NCI-H510A (cell line): ENCODE measurements at regions not wholly inside any gene's neighbourhood (a gene's known extent, or its start where the extent isn't known, plus 50 kb on each side); places are given as distances from the start of the nearest gene placed in this dataset.
A peak's percentile ranks its signal among the peaks of the same experiment; 100 is the strongest.

Experiments
- DNase-seq: peaks from one replicate; lab custom pipeline; 2025; lab: John Stamatoyannopoulos, UW

DNA sequence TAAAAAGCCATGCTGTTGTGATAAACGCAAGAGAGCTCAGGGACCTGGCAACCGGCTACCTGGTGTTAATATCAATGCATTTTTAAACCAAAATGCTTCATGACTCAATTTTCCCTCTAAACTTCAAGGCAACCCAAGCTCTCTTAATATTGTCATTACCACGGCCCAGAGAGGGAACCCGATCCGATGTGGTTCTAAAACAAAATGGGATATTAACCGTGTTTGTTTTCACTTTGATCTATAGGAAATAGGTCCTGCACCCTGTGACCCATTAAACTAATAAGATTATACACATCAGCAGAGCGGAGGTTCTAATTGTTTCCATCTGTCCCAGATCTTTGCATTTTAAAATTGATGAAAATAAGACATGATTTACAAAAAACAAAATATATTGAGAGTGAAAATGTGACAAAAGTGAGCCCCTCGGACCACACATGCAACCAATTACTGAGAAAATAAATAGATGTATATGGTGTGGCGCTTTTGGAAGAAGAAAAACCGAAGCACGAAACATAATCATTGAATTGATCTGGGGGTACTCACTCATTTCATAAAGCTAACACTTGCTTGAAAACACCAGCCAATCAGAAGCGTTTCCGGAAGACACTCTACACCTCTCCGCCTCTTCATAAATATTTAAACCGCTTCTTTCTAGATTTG, 290.3 kb upstream of the NFE2L3 start:
- no peak for DNase-seq

DNA sequence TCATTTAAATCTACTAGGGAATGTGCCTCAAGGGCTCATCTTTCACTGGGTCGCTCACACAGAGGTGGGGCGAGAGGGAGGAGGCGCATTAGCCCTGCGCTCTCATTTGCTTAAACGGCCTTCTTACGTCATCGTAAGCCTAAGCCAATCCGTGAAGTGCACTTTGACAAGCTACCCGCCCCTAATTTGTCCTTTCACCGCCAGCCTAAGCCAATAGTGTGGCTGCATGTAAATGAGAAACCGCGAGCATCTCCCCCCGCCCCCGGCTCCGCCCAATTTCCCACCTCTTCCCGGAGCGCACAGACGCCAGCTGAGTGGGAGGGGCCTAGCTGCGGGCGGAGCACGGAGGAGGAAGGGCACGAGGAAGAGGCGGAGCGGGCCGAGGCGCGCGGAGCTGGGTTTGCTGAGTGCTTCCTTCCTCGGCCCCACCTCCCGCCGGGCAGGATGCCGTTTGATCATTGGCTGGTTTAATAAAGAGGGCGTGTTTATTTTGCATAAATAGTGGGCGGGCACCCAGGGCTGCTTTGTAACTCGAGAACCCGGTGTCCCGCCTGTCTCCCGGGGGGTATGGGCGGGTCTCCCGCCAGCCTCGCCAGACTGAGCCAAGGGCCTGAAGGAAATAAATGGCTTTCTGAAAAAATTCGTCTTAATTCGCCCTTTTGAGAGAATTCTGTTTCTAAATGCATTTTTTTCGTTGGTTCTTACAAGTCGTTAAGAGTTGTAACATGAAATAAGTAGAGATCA, 289.6 kb upstream of the NFE2L3 start:
- peak; percentile 99 for DNase-seq

DNA sequence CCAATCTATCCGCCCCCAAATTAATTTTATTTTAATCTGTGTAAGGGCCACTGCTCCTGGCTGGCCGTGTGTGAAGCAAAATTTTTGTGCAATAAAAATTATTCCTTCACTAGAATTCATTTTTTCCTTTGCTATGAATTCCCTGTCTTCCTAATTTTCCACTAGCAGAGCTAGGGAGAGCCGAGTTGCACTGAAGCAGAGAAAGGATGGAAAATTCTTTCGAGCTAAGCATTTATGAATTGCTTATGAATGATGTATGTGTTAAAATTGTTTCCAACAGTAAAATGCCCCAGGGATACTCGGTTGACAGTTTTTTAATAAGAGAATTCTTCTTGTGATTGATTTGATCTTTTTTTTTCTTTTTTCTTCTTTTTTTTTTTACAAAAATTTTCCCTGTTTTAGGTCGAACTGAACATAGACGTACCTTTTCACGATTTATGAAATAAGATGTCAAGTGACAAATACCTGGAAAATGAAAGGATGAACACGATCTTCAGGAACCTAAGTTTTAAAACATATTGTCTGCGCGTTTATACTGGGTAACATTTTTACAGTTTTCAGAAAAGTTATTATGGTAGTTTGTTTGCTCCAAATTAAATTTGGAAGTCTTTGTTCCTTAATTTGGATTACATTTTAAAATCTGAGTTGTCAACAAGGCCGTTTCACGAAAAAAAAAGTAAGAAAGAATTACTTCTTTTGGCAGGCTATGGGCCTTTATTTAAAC, 288.8 kb upstream of the NFE2L3 start:
- DNase-seq = no peak

DNA sequence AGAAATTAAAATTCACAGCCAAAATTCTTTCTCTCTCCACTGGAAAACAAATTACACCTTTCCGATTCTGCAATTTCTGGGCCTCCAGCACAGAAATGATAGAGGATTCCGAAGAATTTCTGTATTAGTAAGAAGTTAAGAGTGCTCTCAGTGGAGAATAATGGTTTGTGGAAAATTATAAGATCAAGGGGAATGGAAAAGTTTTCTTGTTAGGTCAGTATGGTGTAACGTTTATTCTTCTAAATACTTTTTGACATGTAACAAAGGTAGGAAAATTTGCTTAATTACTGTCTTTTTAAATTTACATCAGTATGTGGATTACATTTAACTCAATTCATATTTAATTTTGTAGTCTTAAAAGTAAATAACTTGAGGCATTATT, 288.3 kb upstream of the NFE2L3 start:
- DNase-seq = no peak

DNA sequence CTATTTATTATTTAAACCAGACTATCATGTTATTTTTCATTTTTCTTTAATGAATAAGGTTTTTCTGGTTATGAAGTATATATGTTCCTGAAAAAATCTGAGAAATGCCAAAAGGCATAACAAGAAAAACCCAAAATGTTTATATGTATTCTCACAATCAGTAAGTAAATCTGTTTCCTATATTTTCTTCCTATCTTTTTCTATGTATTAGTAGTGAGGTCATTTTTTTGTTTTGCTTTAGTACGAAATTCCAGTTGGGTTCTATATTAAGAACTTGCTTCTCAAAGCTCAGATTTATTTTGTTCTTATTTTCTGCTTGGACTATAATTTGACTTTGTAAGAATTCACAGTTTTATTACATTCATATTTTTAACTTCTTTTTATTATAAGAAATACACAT, 287.5 kb upstream of the NFE2L3 start:
- DNase-seq = no peak

DNA sequence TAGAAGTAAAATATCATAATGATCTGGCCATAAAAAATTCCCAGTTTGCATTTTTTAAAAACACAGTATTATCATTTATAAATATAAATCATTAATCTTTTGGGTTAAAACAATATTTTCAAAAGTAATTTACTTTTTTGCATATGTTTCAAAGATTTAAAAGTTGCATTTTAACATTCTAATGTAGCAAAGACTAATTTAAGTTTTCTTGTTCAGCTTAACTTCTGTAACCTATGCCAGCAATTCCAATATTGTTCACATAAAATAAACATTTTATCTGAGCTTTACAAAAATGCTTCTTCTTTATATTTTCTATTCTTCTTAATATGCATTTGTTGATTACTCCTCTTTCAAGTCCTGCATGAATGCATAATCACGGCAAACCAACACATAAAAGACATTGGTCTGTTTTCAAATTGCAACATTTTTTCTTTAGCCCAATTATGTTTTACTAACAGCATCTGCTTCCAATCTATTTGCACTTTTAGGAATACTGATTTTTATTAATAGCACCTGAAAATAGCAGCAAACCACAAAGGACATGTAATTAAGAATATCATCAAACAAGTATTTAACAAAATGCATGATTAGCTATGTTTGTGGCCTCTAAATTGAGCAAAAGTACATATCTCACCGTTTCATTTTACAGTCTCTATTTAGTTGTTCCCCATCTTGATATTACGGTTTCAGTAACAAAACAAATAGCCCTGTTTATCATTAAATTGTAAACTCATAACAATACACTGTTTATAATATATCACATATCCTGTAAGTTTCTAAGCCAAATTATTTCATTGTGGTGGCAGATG, 286.9 kb upstream of the NFE2L3 start:
- DNase-seq = no peak

DNA sequence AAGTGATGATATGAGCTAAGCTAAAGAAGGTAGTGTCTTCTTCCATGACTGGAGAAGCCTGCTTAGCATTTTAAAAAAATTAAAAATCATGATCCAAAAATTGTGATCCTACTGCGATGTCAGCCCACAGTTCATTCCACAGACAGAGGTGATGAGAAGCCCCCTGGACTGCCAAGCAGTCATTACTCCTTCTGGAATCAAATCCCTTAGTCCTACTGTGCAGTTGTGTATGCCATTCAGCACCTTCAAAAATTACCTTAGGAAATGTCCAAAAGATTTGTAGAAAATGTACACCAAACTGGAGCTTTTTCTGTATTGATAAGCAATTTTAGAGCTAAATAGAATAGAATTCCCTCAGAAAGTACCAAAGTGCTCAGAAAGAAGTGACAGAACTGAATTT, 283.5 kb upstream of the NFE2L3 start:
- no peak for DNase-seq

DNA sequence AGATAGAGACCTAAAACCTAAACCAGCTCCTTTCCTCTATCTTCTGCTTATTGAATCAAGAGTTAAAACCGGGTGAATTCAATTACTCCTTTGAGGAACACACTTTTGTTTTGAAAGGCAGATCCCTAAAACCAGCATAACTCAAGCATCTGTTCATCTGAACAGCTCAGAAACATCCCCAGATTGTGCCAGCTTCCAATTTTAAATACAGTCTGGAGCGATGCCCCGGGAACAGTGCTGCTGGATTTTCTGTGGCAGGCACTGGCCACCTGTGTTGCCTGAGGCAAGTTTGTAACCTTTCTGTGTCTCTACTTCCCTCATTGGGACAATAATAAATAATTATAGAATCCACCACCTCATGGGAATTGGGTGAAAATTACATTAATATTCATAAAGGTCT, 281.4 kb upstream of the NFE2L3 start:
- DNase-seq = no peak

DNA sequence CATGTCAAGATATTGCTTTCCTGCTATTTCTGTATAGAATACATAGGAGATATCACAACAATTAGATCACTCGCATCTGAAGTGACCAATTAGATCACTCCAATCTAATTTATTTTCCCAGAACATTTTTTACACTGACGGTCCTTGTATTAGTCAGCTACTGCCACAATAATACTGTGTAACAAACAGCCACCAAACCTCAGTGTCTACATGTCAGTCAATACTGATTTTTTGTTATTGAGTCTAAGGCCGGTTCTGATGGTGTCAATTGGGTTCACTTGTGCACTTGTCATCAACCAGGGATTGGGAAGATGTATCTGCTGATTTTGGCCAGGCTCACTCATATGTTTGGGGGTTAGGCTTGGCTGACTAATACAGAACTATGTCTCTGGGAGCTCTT, 275.9 kb upstream of the NFE2L3 start:
- no peak for DNase-seq

DNA sequence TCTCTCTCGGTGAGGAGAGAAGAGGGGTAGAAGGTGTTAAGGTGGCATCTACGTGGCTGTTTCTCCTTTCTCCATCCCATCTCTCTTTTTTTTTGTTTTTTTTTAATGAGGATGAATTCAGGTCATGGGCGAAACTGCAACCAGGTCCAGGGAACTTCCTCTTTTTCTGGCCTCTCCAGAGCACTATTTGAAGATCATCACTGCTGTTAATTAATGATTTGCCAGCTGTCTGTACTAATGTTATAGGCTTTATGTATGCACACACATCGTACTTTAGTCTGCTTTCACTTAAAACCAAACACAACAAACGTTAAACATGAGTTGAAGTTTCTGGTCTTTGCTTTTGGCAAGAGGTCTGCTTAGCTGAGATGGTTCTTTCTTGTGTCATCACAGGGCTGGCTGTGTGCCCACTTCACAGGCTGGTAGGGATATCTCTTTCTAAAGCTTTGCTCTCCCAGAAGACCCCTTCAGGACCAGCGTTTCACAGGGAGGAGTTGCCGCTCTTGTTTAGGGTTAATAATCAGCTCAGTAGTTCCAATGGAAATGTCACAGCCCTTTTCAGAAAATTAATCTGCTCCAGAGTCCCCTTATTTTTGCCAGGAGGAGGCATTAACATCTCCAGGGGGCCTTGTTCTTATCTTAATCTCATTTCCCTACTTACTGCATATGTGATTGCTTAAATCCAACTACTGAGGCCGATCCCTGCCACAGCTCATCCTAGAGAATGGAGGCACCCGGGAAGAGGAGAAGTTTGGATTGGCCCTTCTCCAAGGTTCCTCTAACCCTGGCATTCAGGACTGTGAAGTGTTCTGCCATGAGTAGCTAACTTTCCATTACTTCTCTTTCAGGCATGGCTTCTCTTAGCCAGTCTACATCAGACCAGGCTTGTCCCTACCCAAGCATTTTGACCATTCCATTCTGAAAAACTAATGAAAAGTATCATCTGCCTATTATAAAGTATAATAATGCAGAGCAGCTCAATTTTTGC, 273.9 kb upstream of the NFE2L3 start:
- DNase-seq = no peak

DNA sequence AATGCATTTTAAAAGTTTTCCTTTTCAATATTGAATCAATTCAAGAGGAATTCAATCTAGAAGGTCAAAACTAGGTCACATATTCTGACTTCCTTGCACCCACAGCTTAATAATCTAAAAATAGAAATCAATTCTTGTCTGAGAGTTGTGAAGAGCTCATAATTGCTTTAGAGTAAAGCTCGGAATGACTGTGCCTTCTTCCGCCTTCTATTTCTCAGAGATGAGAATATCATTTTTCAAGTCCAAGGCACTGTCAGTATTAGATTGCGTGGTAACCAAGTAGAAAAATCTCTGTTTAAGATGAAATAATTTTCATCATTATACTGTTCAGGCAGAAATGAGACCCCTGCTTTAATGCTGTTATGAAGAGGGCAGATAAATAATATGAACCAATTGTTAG, 272.2 kb upstream of the NFE2L3 start:
- no peak for DNase-seq

DNA sequence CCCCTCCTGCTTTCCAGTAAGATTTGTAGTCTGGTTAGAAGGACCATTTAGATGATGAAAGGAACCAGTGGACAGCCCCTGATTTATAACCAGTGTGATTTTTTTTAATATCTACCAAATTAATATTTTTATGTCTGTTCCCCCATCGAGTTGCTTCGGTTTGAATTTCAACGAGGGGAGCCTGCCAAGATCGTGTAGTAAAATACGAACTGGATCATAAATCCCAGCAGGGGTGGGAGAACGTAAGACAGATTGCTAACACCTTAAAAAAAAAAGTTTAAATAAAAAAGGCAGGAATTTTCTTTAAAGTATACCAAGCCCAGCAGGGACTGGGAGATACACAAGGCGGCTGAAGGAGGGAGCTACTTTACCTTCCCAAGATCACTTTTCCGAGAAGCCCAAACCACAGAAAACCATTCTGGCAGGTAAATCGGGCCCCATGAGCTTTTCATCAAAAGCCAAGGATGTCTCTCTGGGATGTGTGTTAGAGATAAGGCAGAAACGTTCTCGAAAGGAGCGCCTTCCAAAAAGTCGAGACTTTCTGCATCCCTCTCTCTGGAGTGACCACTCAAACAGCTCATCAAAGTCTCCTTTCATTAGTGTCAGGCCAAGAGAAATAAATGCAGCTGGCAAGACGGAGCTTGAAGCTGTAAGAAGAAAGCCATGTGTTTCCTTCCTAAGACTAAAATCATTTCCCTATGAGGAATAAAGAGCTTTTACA, 270.5 kb upstream of the NFE2L3 start:
- DNase-seq = no peak

DNA sequence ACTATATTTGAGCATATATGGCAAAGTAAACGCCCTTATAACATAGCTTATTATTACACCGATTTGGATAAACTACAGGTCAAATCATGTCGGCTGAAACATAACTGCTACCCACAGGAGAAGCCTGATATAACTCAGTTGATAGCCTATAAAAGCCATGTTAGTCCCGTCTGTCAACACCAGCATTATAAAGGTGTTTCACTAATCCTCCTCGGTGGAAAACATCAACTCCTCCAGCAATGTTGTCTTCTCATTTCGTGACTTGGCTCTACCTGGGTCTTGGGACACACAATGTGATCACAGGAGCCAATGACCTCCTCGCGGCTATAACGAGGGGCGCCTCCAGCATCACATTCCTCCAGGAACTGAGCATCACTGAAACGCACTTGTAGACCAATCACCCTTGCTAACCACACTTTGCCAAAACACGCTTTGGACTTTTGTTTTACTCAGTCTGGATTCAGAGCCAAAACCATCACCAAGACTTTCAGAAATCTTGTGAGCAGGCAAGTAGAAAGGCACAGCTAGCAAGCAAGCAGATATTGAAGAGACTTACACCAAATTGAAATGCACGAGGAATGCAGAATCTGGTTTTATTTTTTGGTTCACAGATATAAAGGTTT, 269.7 kb upstream of the NFE2L3 start:
- DNase-seq = no peak

DNA sequence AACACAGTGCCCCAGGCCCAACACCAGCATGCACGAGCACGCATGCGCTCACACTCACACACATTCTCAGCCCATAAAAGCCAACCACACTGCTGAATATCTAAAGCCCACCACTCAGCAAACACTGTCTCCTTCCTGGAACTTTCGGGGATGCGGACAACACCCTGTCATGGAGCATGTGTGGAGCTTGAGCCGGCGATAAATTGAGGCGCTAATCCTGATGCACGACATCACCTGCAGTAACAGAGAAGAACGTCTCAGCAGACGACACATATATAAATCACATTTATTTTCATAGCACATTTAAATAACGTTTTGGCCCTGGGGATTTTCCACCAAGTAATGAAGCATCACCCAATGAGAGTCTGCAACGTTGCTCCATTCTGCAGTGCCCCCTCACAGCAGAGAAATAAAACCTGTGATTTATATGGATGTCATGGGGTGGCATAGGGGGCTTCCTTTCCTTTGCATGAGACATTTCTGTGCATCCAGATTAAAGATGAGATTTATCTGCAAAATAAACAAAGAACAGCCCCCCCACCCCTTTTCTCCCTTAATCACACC, 267.7 kb upstream of the NFE2L3 start:
- DNase-seq = no peak

DNA sequence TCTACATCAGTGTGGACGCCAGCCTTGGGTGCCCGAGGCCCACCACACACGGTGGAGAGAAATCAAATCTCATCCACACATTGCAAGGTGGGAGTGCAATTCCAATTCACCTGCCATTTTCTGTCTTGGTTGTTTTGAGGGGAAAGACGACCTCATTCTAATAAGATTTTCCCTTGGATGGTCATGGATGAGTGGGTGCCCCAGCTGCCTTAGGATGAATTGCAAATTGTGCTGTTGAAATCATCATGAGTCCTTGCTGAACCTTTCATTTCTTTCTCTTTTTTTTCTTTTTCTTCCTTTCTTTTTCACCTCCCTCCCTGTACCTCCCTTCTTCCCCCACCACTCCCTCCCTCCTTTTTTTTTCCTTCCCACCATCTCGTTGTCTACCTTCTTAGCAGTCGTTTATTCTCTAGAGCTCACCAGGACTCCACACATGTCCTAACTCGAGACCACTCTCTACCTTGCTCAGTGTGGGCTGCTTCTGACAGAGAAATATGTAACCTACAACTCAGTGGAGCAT, 266.9 kb upstream of the NFE2L3 start:
- no peak for DNase-seq

DNA sequence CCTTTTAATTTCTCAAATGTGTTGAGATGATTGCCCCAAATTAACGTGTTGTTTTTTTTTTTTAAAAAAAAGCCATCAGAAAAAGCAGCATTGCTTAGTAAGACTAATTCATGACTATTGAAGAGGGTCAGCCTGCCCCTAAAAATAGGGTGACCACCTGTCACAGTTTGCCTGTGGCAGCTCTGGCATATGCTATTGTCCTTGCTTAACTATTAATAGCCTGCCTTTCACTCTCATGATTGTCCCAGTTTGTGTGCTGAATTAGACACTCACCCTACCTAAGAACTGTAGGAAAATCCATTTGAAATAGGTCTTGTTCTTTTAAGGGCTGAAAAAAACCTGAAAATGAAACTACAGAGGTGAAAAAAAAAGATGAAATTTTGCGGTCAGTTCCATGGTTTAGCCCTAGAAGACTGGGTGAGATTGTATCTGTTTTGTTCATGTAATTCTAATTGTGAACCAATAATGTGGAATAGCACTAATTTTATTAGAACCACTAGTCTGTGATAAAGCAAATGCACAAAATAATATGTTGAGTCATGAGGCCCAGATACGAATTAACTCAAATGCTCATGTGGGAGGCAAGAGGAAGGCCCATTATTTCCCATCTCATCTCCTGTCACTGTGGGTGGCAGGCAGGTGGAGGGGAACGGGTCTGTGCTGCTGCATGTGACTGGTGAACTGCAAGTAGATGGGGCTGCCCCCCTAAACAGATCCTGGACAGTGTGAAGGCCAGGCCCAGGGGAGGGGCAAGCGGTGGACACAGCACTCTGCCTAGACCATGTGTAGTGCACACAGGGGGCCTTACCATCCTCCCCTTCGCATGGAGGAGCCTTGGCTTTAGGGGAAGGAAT, 265.4 kb upstream of the NFE2L3 start:
- no peak for DNase-seq

DNA sequence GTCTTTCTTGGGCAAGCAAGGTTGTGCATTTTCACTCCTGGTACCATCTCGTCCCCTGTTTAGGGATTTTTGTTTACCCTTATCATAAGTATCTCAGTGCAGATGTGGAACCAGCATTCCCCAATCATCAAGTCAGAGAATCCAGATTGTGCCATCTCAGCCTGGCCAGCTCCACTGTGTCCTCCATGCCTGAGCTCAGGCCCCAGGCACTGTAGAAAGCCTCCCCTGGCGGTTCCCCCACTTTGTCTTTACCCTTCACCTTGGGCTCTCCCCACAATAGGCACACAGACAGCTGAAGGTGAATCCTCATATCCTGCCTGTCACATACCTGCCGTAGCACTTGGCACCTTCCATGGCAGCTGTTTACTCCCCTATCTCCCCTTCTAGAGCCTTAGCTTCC, 264.7 kb upstream of the NFE2L3 start:
- no peak for DNase-seq

DNA sequence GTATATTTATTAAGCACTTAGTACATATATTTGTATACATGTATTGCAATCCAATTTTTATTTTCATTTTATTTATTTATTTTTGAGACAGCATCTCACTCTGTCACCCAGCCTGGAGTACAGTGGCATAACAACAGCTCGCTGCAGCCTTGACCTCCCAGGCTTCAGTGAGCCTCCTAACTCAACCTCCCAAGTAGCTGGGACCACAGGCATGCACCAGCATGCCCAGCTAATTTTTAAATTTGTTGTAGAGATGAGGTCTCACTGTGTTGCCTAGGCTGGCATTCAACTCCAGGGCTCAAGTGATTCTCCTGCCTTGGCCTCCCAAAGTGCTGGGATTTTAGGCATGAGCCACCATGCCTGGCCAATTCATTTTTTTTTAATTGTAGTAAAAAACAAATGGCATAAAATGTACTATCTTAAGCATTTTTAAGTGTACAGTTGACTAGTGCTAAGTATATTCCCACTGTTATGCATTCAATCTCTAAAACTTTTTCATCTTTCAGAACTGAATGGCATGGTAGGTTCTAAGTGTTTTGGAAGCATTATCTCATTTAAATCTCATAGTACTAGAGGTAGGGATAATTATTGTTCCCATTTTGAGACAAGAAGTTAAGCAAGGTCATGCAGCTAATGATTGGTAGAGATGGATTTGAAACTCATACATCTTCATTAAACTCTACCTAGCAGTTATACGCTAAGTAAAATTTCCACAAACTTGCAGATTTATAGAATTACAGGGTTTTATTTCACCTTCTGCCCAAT, 264.0 kb upstream of the NFE2L3 start:
- DNase-seq = no peak
